IMR-90 (cell line): ENCODE measurements at regions not wholly inside any gene's neighbourhood (a gene's known extent, or its start where the extent isn't known, plus 50 kb on each side); places are given as distances from the start of the nearest gene placed in this dataset.

Experiments used
- MAFK ChIP-seq: IDR thresholded peaks from 2 replicates; pipeline ENCODE4 v1.6.1; 2012; ENCODE audit warnings: low read depth, low read length, improper control_type of control experiment
- MAZ ChIP-seq: IDR thresholded peaks from 2 replicates; pipeline ENCODE4 v1.6.1; 2012; ENCODE audit warnings: low read depth, mild to moderate bottlenecking, low read length, improper control_type of control experiment, moderate library complexity, borderline replicate concordance
- NFE2L2 ChIP-seq: fragments of 150-350 bp; IDR thresholded peaks from 2 replicates; pipeline ENCODE4 v1.6.1; 2016; ENCODE audit warnings: low read depth, mild to moderate bottlenecking, low read length
- TF ChIP-seq, protein P1 (sequence below): conservative IDR thresholded peaks from 2 replicates; pipeline ENCODE4 v1.5.1; 2012; ENCODE audit warnings: mild to moderate bottlenecking, low read depth, low read length, improper control_type of control experiment
- TF ChIP-seq, protein P2 (sequence below): fragments of 150-350 bp; IDR thresholded peaks from 2 replicates; pipeline ENCODE4 v1.6.1; 2017; ENCODE audit warnings: mild to moderate bottlenecking, antibody characterized with exemption, low read length, low read depth

- TF ChIP-seq, protein P1, sequence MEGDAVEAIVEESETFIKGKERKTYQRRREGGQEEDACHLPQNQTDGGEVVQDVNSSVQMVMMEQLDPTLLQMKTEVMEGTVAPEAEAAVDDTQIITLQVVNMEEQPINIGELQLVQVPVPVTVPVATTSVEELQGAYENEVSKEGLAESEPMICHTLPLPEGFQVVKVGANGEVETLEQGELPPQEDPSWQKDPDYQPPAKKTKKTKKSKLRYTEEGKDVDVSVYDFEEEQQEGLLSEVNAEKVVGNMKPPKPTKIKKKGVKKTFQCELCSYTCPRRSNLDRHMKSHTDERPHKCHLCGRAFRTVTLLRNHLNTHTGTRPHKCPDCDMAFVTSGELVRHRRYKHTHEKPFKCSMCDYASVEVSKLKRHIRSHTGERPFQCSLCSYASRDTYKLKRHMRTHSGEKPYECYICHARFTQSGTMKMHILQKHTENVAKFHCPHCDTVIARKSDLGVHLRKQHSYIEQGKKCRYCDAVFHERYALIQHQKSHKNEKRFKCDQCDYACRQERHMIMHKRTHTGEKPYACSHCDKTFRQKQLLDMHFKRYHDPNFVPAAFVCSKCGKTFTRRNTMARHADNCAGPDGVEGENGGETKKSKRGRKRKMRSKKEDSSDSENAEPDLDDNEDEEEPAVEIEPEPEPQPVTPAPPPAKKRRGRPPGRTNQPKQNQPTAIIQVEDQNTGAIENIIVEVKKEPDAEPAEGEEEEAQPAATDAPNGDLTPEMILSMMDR: no peak
- no peak for TF ChIP-seq MAFK
- TF ChIP-seq MAZ: no peak
- no peak for TF ChIP-seq NFE2L2
- TF ChIP-seq, protein P2, sequence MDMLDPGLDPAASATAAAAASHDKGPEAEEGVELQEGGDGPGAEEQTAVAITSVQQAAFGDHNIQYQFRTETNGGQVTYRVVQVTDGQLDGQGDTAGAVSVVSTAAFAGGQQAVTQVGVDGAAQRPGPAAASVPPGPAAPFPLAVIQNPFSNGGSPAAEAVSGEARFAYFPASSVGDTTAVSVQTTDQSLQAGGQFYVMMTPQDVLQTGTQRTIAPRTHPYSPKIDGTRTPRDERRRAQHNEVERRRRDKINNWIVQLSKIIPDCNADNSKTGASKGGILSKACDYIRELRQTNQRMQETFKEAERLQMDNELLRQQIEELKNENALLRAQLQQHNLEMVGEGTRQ: no peak
Measured at GRCh38 chr6:121503589-121503991, 68.1 kb downstream of the GJA1 start.
